ENCODE measurements at regions not wholly inside any gene's neighbourhood (a gene's known extent, or its start where the extent isn't known, plus 50 kb on each side); places are given as distances from the start of the nearest gene placed in this dataset.

- TF ChIP-seq, protein P1, sequence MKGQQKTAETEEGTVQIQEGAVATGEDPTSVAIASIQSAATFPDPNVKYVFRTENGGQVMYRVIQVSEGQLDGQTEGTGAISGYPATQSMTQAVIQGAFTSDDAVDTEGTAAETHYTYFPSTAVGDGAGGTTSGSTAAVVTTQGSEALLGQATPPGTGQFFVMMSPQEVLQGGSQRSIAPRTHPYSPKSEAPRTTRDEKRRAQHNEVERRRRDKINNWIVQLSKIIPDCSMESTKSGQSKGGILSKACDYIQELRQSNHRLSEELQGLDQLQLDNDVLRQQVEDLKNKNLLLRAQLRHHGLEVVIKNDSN (IDR thresholded peaks at IDR 0.05; ENCODE audit: borderline replicate concordance, extremely low read length, insufficient read depth, low read depth, low read length), result no peak
- TF ChIP-seq, protein P2, sequence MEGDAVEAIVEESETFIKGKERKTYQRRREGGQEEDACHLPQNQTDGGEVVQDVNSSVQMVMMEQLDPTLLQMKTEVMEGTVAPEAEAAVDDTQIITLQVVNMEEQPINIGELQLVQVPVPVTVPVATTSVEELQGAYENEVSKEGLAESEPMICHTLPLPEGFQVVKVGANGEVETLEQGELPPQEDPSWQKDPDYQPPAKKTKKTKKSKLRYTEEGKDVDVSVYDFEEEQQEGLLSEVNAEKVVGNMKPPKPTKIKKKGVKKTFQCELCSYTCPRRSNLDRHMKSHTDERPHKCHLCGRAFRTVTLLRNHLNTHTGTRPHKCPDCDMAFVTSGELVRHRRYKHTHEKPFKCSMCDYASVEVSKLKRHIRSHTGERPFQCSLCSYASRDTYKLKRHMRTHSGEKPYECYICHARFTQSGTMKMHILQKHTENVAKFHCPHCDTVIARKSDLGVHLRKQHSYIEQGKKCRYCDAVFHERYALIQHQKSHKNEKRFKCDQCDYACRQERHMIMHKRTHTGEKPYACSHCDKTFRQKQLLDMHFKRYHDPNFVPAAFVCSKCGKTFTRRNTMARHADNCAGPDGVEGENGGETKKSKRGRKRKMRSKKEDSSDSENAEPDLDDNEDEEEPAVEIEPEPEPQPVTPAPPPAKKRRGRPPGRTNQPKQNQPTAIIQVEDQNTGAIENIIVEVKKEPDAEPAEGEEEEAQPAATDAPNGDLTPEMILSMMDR (IDR thresholded peaks at IDR 0.05 in 2 of 3, conservative IDR thresholded peaks at IDR 0.05 in 1 of 3; ENCODE audit: control insufficient read depth in 2 of 3, extremely low read depth in 1 of 3, insufficient read depth in 1 of 3, low read depth in 3 of 3, low read length in 3 of 3), result no peak
- TF ChIP-seq SIN3A (IDR thresholded peaks at IDR 0.05; ENCODE audit: low read depth, low read length), result no peak
- no peak for TF ChIP-seq RUNX3 (IDR thresholded peaks at IDR 0.05; ENCODE audit: low read length)
- TF ChIP-seq JUND (IDR thresholded peaks at IDR 0.05; ENCODE audit: low read depth, low read length), result no peak
- no peak for TF ChIP-seq TAF1 (IDR thresholded peaks at IDR 0.05; ENCODE audit: borderline replicate concordance, low read depth, low read length)
- no peak for TF ChIP-seq SMARCA5 (IDR thresholded peaks at IDR 0.05)
- TF ChIP-seq POLR2AphosphoS5 (IDR thresholded peaks at IDR 0.05; ENCODE audit: low read length), result no peak
- TF ChIP-seq EZH2 (IDR thresholded peaks at IDR 0.05; ENCODE audit: borderline replicate concordance, control insufficient read depth, low read depth, low read length), result no peak
- no peak for TF ChIP-seq POLR2A (IDR thresholded peaks at IDR 0.05; ENCODE audit: low read depth, low read length)
- no peak for TF ChIP-seq MYC (IDR thresholded peaks at IDR 0.05; ENCODE audit: insufficient read depth, insufficient read length, insufficient replicate concordance, low read length, severe bottlenecking)
Observed at GRCh38 chr3:153545471-153545870, 383.4 kb downstream of the RAP2B start.

All from GM12878 (cell line).